CD4-positive, alpha-beta T cell (primary cell): ENCODE measurements at regions not wholly inside any gene's neighbourhood (a gene's known extent, or its start where the extent isn't known, plus 50 kb on each side); places are given as distances from the start of the nearest gene placed in this dataset.
"Not testable (repeated sequence)": the region's sequence is repeated elsewhere in the genome, so short reads cannot be mapped to it uniquely, and the experiment has no call there.

Experiments
- ATAC-seq: fragments of 200-7000 bp; cut with Tn5 transposase; one replicate; pipeline ENCODE4 v1.10.0; 2022; ENCODE audit warnings: mild to moderate bottlenecking; ENCODE audit not compliant: poor library complexity
- CTCF ChIA-PET: fragments of 350-600 bp; sonication (Branson Sonifier 250); formaldehyde crosslinking; loops from one replicate; lab custom pipeline; 2021; ENCODE audit warnings: antibody characterized with exemption, inconsistent platforms; lab: Charles Lee
- POLR2A ChIA-PET: fragments of 350-600 bp; sonication (Branson Sonifier 250); formaldehyde crosslinking; loops from one replicate; lab custom pipeline; 2021; ENCODE audit warnings: antibody characterized with exemption, inconsistent platforms; lab: Charles Lee
- DNase-seq, 14 experiments: peaks; one replicate each; pipeline ENCODE4 v3.0.0-alpha.2; 2013 to 2020; ENCODE audit warnings: mixed read lengths in 2 of 14
- H3K27ac ChIP-seq, 2 donors: one replicate each; pipeline versions ENCODE4 v1.5.1 to v1.7.0; 2013; ENCODE audit warnings: low read length in 2 of 2, low read depth in 1 of 2, mild to moderate bottlenecking in 1 of 2
- H3K27me3 ChIP-seq, 2 experiments: 1 replicate in 1 of 2; 2 replicates in 1 of 2; pipeline versions ENCODE4 v1.6.1 to v1.7.0; 2013; ENCODE audit warnings: low read length in 2 of 2, control low read depth in 1 of 2, mild to moderate bottlenecking in 1 of 2, moderate library complexity in 1 of 2; ENCODE audit not compliant: insufficient read depth in 2 of 2, control insufficient read depth in 1 of 2
- H3K36me3 ChIP-seq: one replicate; pipeline ENCODE4 v1.6.1; 2013; ENCODE audit warnings: low read length, control low read depth; ENCODE audit not compliant: insufficient read depth
- H3K4me1 ChIP-seq: one replicate; pipeline ENCODE4 v1.6.1; 2013; ENCODE audit warnings: low read length, control low read depth; ENCODE audit not compliant: insufficient read depth
- H3K4me3 ChIP-seq: one replicate; pipeline ENCODE4 v1.5.1; 2013; ENCODE audit warnings: mild to moderate bottlenecking, low read length, moderate library complexity
- H3K9me3 ChIP-seq, 2 experiments: 1 replicate in 1 of 2; 2 replicates in 1 of 2; pipeline versions ENCODE4 v1.6.1 to v1.7.0; 2013; ENCODE audit warnings: low read length in 2 of 2, mild to moderate bottlenecking in 2 of 2, control low read depth in 1 of 2, moderate library complexity in 1 of 2; ENCODE audit not compliant: control insufficient read depth in 1 of 2, insufficient read depth in 1 of 2
- H3K27ac Mint-ChIP-seq: one replicate; pipeline ENCODE4 v1.8.0; 2020; ENCODE audit warnings: mixed read lengths
- H3K27me3 Mint-ChIP-seq: one replicate; pipeline ENCODE4 v1.8.0; 2021; ENCODE audit warnings: mixed read lengths
- H3K36me3 Mint-ChIP-seq: one replicate; pipeline ENCODE4 v1.8.0; 2021; ENCODE audit warnings: low read depth, mixed read lengths
- H3K4me1 Mint-ChIP-seq: one replicate; pipeline ENCODE4 v1.8.0; 2021; ENCODE audit warnings: low read depth, mixed read lengths
- H3K4me3 Mint-ChIP-seq: one replicate; pipeline ENCODE4 v1.8.0; 2020; ENCODE audit warnings: mild to moderate bottlenecking, mixed read lengths
- H3K9me3 Mint-ChIP-seq: one replicate; pipeline ENCODE4 v1.8.0; 2020; ENCODE audit warnings: mixed read lengths
- CTCF ChIP-seq: fragments of 200-600 bp; IDR thresholded peaks from one replicate; pipeline ENCODE4 v1.8.0; 2022; ENCODE audit warnings: antibody characterized with exemption, mild to moderate bottlenecking
- intact Hi-C, 2 experiments: fragments of 100-400 bp; cut with DNase I in 1 of 2; cut with micrococcal nuclease in 1 of 2; formaldehyde crosslinking; loops; one replicate each; pipeline versions ENCODE4 v1.15.1 to v1.9.0; 2023 to 2025; cut with DNase I, micrococcal nuclease

GRCh38 chr6:27809067-27809938 lies 102.9 kb downstream of the OR2B2 start:
- no peak for DNase-seq
- Mint-ChIP-seq H3K27ac (peak overlapping the region; percentile 96), H3K36me3 (peaks cover 25% of the 10 kb centered on the region), H3K27me3 (no peaks in the 10 kb centered on the region), H3K4me3 (peak overlapping the region; percentile 96), H3K9me3 (no peaks in the 10 kb centered on the region), H3K4me1 (peaks cover 59% of the 10 kb centered on the region)
- CTCF ChIA-PET: interaction anchor here (0.6 to 5.1 kb wide), 16 partner anchors 10 to 1706 kb away, joined by 3 to 38 read pairs (median 6); a partner anchor contains a TSS
- ATAC-seq: no peak
- POLR2A ChIA-PET: interaction anchor here (0.6 to 10.4 kb wide), 56 partner anchors 10 to 1847 kb away, joined by 3 to 915 read pairs (median 7); partner anchors contain the start of genes TRIM38 and ZNF184
- H3K4me3 ChIP-seq: peak overlapping the region; percentile 65
- no peaks in the 10 kb centered on the region for H3K9me3 ChIP-seq
- no peaks in the 10 kb centered on the region for H3K36me3 ChIP-seq
- peak overlapping the region; percentile 81 to 86 for H3K27ac ChIP-seq
- no peaks in the 10 kb centered on the region for H3K27me3 ChIP-seq
- TF ChIP-seq CTCF: no peak
- peaks cover 35% of the 10 kb centered on the region for H3K4me1 ChIP-seq
- intact Hi-C loops: loop anchor here (1.0 to 10.0 kb wide), 3 partner anchors 55 to 84 kb away; a partner anchor contains a TSS

DNA sequence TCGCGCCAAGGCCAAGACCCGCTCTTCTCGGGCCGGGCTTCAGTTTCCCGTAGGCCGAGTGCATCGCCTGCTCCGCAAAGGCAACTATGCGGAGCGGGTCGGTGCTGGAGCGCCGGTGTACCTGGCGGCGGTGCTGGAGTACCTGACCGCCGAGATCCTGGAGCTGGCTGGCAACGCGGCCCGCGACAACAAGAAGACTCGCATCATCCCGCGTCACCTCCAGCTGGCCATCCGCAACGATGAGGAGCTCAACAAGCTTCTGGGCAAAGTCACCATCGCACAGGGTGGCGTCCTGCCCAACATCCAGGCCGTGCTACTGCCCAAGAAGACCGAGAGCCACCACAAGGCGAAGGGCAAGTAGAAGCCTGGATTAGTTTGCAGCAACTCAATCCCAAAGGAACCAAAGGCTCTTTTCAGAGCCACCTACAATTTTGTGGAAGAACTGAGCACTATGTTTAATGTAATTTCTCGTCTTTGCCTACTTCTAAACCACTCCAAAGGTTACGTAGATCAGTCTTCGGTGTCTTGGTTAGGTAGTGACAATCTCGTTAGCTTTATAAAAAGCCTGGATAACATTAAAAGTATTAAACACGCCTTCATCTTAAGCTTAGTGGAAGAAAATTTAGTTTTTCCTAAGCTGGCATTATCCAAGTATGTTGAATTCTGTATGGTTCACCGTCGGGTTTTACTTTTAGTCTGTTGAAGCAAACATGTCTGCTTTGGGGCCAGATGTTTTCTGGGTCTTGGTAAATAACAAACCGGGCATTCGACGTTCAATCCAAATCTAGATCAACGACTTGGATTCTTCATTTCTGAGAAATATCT lies 103.7 kb downstream of the OR2B2 start:
- Histone ChIP-seq H3K27ac (peak overlapping the region; percentile 55 to 86), H3K4me3 (peak overlapping the region; percentile 65), H3K4me1 (peaks cover 30% of the 10 kb centered on the region)
- DNase-seq: peak in 4 of 14 experiments; percentile 12 to 48 (median 42)
- Mint-ChIP-seq H3K4me1 (peaks cover 51% of the 10 kb centered on the region), H3K36me3 (peaks cover 25% of the 10 kb centered on the region), H3K27ac (peak overlapping the region; percentile 96), H3K4me3 (peak overlapping the region; percentile 96)
- not testable (repeated sequence) for H3K9me3 Mint-ChIP-seq, H3K27me3 Mint-ChIP-seq, H3K27me3 ChIP-seq, H3K9me3 ChIP-seq, H3K36me3 ChIP-seq
- intact Hi-C loops: loop anchor here (1.0 to 10.0 kb wide), 3 partner anchors 54 to 85 kb away; a partner anchor contains a TSS
- CTCF ChIA-PET: interaction anchor here (0.6 to 5.1 kb wide), 13 partner anchors 11 to 1611 kb away, joined by 3 to 38 read pairs (median 5); a partner anchor contains a TSS
- POLR2A ChIA-PET: interaction anchor here (0.7 to 10.4 kb wide), 47 partner anchors 10 to 1816 kb away, joined by 3 to 915 read pairs (median 11); partner anchors contain the start of genes HMGN4 and ZNF184
- ATAC-seq: peak; percentile 27

DNA sequence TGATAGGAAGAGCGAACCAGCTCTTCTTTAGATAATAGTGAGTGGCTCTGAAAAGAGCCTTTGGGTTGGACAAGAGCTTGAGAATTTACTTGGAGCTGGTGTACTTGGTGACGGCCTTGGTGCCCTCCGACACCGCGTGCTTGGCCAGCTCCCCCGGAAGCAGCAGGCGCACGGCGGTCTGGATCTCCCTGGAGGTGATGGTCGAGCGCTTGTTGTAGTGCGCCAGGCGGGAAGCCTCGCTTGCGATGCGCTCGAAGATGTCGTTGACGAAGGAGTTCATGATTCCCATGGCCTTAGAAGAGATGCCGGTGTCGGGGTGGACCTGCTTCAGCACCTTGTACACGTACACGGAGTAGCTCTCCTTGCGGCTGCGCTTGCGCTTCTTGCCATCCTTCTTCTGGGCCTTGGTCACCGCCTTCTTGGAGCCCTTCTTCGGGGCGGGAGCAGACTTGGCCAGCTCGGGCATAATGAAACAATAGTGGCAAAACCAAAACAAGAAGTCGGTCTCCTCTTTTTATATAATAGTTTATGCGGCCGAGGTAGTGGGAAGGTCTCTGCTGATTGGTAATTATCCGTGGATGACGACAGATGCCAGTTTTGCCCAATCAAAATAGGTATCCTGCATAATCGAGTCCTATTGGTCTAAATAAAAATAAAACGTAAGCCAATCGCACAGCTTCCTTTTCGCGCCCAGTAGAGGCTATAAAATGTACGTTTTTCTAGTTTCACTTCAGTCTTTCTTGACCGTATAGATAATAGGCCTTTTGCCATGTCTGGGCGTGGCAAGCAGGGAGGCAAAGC lies 104.6 kb downstream of the OR2B2 start:
- H3K36me3 ChIP-seq, H3K27me3 Mint-ChIP-seq, H3K27me3 ChIP-seq, H3K9me3 ChIP-seq, H3K9me3 Mint-ChIP-seq: not testable (repeated sequence)
- DNase-seq: peak; percentile 42 to 97 (median 62)
- Histone ChIP-seq H3K4me1 (peaks cover 30% of the 10 kb centered on the region), H3K27ac (peak overlapping the region; percentile 62 to 86), H3K4me3 (peak overlapping the region; percentile 65)
- Mint-ChIP-seq H3K4me3 (peak overlapping the region; percentile 96), H3K4me1 (peaks cover 51% of the 10 kb centered on the region), H3K36me3 (peaks cover 25% of the 10 kb centered on the region), H3K27ac (peak overlapping the region; percentile 96)
- ATAC-seq: peak; percentile 76
- ChIA-PET CTCF (interaction anchor here (0.6 to 5.1 kb wide), 10 partner anchors 12 to 1610 kb away, joined by 3 to 38 read pairs (median 6); a partner anchor contains a TSS), POLR2A (interaction anchor here (0.6 to 10.4 kb wide), 42 partner anchors 9 to 1790 kb away, joined by 3 to 915 read pairs (median 9); partner anchors contain the start of genes HMGN4, ZKSCAN8 and ZNF184)
- intact Hi-C loops: loop anchor here in 1 of 2 experiments (2.0 to 10.0 kb wide), 2 partner anchors 53 to 85 kb away; a partner anchor contains a TSS
